Glutamatergic neuron (in vitro differentiated cells): ENCODE measurements at regions not wholly inside any gene's neighbourhood (a gene's known extent, or its start where the extent isn't known, plus 50 kb on each side); places are given as distances from the start of the nearest gene placed in this dataset.
"Not testable (repeated sequence)": the region's sequence is repeated elsewhere in the genome, so short reads cannot be mapped to it uniquely, and the experiment has no call there.

Experiments
- DNase-seq: peaks from one replicate; pipeline ENCODE4 v3.0.0; 2022
- H3K27ac Mint-ChIP-seq: one replicate; pipeline ENCODE4 v1.8.0; 2020; ENCODE audit warnings: mild to moderate bottlenecking, mixed read lengths, inconsistent platforms; ENCODE audit not compliant: unreplicated experiment
- H3K27me3 Mint-ChIP-seq: one replicate; pipeline ENCODE4 v1.8.0; 2020; ENCODE audit warnings: mild to moderate bottlenecking, moderate library complexity, mixed read lengths, inconsistent platforms; ENCODE audit not compliant: unreplicated experiment
- H3K36me3 Mint-ChIP-seq: one replicate; pipeline ENCODE4 v1.8.0; 2020; ENCODE audit warnings: mild to moderate bottlenecking, mixed read lengths, inconsistent platforms; ENCODE audit not compliant: unreplicated experiment
- H3K4me1 Mint-ChIP-seq: one replicate; pipeline ENCODE4 v1.8.0; 2020; ENCODE audit warnings: mild to moderate bottlenecking, low read depth, mixed read lengths, inconsistent platforms; ENCODE audit not compliant: unreplicated experiment
- H3K4me3 Mint-ChIP-seq: one replicate; pipeline ENCODE4 v1.8.0; 2020; ENCODE audit warnings: mild to moderate bottlenecking, mixed read lengths, inconsistent platforms; ENCODE audit not compliant: unreplicated experiment
- H3K9me3 Mint-ChIP-seq: one replicate; pipeline ENCODE4 v1.8.0; 2020; ENCODE audit warnings: mild to moderate bottlenecking, moderate library complexity, mixed read lengths, inconsistent platforms; ENCODE audit not compliant: unreplicated experiment
- TF ChIP-seq, protein P1 (sequence below): fragments of 200-600 bp; sonication (generic); IDR thresholded peaks from one replicate; pipeline ENCODE4 v1.5.0; 2021; ENCODE audit not compliant: partially characterized antibody, unreplicated experiment

DNA sequence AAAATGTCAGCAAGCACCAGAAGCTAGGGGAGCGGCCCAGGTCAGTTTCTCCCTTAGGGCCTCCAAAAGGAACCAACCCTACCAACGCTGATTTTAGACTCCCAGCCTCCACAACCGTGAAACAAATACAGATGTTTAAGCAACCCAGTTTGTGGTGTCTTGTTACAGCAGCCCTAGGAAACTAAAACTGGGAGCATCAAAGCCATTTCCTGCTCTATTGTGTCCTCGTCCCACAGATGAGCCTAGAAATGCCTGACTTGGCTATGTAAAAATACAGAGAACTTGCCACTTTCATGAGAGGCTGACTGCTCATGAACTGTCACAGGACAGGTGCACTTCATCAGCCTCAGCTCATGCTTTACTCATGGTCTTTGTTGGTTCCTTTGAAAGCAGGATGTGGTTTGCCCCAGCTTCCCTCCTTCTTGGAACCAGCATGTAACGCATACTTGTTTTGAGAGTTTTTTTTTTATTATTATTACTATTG, 97.6 kb upstream of the SLC39A10 start:
- no peak overlapping the region for H3K27ac Mint-ChIP-seq
- no peak for DNase-seq
- TF ChIP-seq, protein P1, sequence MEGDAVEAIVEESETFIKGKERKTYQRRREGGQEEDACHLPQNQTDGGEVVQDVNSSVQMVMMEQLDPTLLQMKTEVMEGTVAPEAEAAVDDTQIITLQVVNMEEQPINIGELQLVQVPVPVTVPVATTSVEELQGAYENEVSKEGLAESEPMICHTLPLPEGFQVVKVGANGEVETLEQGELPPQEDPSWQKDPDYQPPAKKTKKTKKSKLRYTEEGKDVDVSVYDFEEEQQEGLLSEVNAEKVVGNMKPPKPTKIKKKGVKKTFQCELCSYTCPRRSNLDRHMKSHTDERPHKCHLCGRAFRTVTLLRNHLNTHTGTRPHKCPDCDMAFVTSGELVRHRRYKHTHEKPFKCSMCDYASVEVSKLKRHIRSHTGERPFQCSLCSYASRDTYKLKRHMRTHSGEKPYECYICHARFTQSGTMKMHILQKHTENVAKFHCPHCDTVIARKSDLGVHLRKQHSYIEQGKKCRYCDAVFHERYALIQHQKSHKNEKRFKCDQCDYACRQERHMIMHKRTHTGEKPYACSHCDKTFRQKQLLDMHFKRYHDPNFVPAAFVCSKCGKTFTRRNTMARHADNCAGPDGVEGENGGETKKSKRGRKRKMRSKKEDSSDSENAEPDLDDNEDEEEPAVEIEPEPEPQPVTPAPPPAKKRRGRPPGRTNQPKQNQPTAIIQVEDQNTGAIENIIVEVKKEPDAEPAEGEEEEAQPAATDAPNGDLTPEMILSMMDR: no peak
- H3K4me3 Mint-ChIP-seq: no peak overlapping the region
- H3K4me1 Mint-ChIP-seq: no peaks in the 10 kb centered on the region
- no peaks in the 10 kb centered on the region for H3K9me3 Mint-ChIP-seq
- no peaks in the 10 kb centered on the region for H3K36me3 Mint-ChIP-seq
- no peaks in the 10 kb centered on the region for H3K27me3 Mint-ChIP-seq

DNA sequence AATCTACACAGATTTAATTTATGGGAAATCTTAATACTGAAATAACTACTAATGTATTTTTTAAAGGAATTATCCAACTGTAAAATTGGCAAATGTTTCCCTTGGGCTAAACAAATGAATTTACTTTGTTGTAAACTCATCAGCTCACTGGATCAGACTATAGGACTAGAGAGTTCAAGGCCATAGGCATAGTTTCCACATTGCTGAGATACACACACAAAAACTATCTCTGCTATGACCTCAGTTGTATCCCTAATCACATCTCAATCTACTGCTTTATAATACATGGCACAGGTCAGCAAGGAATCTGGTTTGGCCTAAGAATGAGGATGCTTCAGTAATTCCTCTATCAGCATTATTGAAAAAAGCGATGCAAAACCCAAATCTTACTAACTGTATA, 101.1 kb upstream of the SLC39A10 start:
- H3K4me3 Mint-ChIP-seq: no peak overlapping the region
- no peaks in the 10 kb centered on the region for H3K4me1 Mint-ChIP-seq
- TF ChIP-seq, protein P1: no peak
- DNase-seq: no peak
- H3K27me3 Mint-ChIP-seq: no peaks in the 10 kb centered on the region
- H3K27ac Mint-ChIP-seq: no peak overlapping the region
- H3K36me3 Mint-ChIP-seq: no peaks in the 10 kb centered on the region
- no peaks in the 10 kb centered on the region for H3K9me3 Mint-ChIP-seq

DNA sequence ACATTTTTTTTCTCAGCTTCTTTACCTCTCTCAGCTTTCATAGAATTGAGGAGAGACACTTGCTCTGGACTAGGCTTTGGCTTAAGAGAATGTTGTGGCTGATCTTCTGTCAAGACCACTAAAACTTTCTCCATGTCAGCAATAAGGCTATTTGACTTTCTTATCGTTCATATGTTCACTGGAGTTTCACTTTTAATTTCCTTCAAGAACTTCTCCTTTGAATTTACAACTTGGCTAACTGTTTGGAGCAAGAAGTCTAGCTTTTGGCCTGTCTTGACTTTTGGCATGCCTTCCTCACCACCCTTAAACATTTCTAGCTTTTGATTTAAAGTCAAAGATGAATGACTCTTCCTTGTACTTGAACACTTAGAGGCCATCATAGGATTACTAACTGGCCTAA, 104.4 kb upstream of the SLC39A10 start:
- Mint-ChIP-seq H3K4me1 (no peaks in the 10 kb centered on the region), H3K9me3 (no peaks in the 10 kb centered on the region), H3K4me3 (no peak overlapping the region), H3K36me3 (no peaks in the 10 kb centered on the region), H3K27me3 (no peaks in the 10 kb centered on the region), H3K27ac (no peak overlapping the region)
- TF ChIP-seq, protein P1: no peak
- DNase-seq: no peak

DNA sequence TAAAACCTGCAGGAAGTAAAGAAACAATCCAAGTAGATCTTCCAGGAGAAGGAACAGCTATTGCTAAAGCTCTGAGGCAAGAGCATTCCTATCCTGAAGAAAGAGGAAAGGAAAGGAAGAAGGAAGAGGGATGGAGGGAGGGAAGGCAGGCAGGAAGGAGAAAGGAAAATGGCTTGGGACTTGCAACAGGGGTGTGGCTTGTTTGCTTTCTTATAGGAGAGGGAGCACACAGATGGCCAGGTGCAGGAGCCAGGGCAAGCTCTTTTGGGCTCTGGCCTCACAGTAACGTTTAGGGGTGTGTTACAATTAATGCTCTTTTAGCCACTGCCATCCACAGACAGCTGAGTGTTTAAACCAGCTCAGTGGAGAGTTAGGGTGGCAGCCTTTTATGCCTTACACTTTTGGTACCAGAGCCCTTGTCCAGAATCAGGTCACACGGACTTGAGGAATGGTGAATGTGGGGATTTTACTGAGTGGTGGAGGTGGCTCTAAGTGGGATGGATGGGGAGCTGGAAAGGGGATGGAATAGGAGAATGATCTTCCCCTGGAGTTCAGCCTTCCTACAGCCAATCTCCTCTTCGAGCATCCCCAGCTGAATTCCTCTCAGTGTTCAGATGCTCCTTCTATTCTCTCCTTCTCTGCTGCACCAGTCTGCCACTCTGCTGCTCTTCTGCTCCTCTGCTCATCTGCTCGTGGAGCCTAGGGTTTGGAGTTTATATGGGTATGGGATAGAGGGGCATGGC, 108.7 kb upstream of the SLC39A10 start:
- no peaks in the 10 kb centered on the region for H3K9me3 Mint-ChIP-seq
- TF ChIP-seq, protein P1: no peak
- no peaks in the 10 kb centered on the region for H3K36me3 Mint-ChIP-seq

DNA sequence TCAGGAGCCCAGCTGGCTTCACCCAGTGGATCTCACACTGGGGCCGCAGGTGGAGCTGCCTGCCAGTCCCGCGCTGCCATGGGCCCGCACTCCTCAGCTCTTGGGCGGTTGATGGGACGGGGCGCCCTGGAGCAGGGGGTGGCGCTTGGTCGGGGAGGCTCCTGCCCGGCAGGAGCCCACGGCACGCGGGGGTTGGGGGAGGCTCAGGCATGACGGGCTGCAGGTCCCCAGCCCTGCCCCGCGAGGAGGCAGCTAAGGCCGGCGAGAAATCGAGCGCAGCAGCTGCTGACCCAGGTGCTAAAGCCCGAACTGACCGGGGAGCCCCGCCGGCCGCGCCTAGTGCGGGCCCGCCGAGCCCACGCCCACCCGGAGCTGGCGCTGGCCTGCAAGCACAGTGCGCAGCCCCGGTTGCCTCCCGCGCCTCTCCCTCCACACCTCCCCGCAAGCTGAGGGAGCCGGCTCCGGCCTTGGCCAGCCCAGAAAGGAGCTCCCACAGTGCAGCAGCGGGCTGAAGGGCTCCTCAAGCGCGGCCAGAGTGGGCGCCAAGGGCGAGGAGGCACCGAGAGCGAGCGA, 109.7 kb upstream of the SLC39A10 start:
- not testable (repeated sequence) for H3K36me3 Mint-ChIP-seq, H3K4me1 Mint-ChIP-seq, H3K4me3 Mint-ChIP-seq, H3K27me3 Mint-ChIP-seq, DNase-seq, H3K27ac Mint-ChIP-seq, H3K9me3 Mint-ChIP-seq

More for the DNA sequence above, 108.7 kb upstream of the SLC39A10 start:
- H3K27ac Mint-ChIP-seq: no peak overlapping the region
- H3K4me1 Mint-ChIP-seq: no peaks in the 10 kb centered on the region
- H3K27me3 Mint-ChIP-seq: no peaks in the 10 kb centered on the region
- H3K4me3 Mint-ChIP-seq: no peak overlapping the region
- no peak for DNase-seq
